ENCODE measurements at regions not wholly inside any gene's neighbourhood (a gene's known extent, or its start where the extent isn't known, plus 50 kb on each side); places are given as distances from the start of the nearest gene placed in this dataset.

GRCh38 chr7:56491636-56492425 is 375.6 kb upstream of the NUPR2 start (continued):
- TF ChIP-seq IRF5 (IDR thresholded peaks at IDR 0.05; ENCODE audit: borderline replicate concordance), result no peak
- TF ChIP-seq STAT1 (conservative IDR thresholded peaks at IDR 0.05), result no peak
- no peak for TF ChIP-seq CHD1 (IDR thresholded peaks at IDR 0.05; ENCODE audit: low read depth, low read length)
- TF ChIP-seq RCOR1 (conservative IDR thresholded peaks at IDR 0.05; ENCODE audit: low read depth, low read length), result no peak
- TF ChIP-seq SIN3A (IDR thresholded peaks at IDR 0.05; ENCODE audit: low read depth, low read length), result no peak
- TF ChIP-seq ZBTB33 (IDR thresholded peaks at IDR 0.05), result no peak
- TF ChIP-seq MAX (IDR thresholded peaks at IDR 0.05; ENCODE audit: low read depth, low read length), result no peak
- TF ChIP-seq RELB (IDR thresholded peaks at IDR 0.05; ENCODE audit: low read depth), result no peak
- no peak for TF ChIP-seq ATF3 (IDR thresholded peaks at IDR 0.05; ENCODE audit: borderline replicate concordance, extremely low read depth, low read depth, low read length)
- TF ChIP-seq BACH1 (IDR thresholded peaks at IDR 0.05; ENCODE audit: borderline replicate concordance), result no peak

Data from GM12878 (cell line).